ENCODE measurements at regions not wholly inside any gene's neighbourhood (a gene's known extent, or its start where the extent isn't known, plus 50 kb on each side); places are given as distances from the start of the nearest gene placed in this dataset.

DNA sequence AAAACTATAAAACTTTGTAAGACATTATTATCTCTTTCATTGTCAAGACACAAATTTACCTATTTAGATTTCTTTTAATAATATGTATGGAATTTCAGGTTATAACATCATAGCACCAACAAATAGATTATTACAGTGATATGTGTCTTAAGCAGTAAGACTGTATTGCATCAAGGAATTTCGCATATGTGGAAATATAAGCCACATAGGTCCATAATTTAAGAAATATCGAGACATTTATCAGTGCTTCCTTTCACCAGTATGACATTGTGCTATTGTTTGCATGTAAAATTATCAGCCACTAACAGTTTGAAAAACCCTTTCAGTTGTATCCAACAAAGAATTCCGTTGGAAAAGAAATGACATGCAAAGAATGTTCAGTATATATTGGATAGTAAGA is 186.7 kb upstream of the RASA1 start:
- no peak overlapping the region for H3K4me3 ChIP-seq (ENCODE audit: insufficient read length, low read depth)
- no peak for DNase-seq (ENCODE audit: low read depth, low spot score)
- no peak overlapping the region for H3K9ac ChIP-seq (ENCODE audit: insufficient read length, low read depth)
- no peaks in the 10 kb centered on the region for H3K27me3 ChIP-seq (ENCODE audit: insufficient read depth, insufficient read length)
- H3K4me1 ChIP-seq (ENCODE audit: insufficient read depth, insufficient read length): no peaks in the 10 kb centered on the region
- TF ChIP-seq ZNF274 (IDR thresholded peaks at IDR 0.05; ENCODE audit: low read depth, low read length): no peak
- no peak for TF ChIP-seq YY1 (IDR thresholded peaks at IDR 0.05; ENCODE audit: insufficient read depth, insufficient read length)
- TF ChIP-seq SUZ12 (IDR thresholded peaks at IDR 0.05; ENCODE audit: extremely low read depth, insufficient read depth, insufficient read length): no peak
- no peaks in the 10 kb centered on the region for H3K36me3 ChIP-seq (ENCODE audit: insufficient read depth, insufficient read length, low read length)
- peaks cover 5% of the 10 kb centered on the region; the same call in 1 of the 2 replicates for H3K9me3 ChIP-seq (ENCODE audit: insufficient read depth, low read length)

DNA sequence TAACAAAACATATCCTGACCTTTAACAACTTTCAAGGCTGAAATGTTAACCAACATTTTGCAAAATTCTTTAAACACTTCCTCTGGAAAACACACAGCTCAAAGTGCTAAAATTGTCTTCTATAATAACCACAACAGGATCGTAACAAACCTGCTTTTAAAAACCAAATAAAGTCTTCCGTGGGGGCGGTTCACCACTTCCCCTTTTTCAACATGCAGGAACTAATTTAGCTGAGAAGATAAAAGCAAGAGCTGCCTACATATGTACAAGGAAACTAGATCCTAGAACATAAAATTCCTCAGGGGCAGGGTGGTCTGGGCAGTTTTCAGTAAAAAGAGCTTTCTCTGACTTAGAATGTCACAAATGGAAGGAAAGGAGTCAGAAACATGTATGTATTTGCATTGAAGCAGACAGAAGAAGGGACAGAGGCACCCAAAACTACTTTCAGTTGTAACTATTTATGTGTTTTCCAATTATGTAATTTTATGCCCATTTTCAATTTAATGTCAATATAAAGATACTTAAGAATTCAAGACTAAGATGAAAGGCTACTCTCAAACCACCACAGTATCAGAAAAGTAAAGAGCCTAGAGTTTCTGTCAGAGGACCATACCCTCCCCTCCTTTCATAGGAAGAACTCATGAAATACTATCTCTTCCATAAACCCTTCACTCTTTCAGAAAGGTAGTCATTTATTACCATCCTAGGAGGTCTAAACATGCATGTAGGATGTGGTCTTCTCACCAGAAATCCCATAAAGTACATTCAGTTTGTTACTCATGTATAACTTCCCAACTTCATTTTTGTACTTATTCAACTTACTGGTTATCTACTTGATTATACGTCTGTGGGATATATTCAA is 185.9 kb upstream of the RASA1 start:
- Histone ChIP-seq H3K4me3 (ENCODE audit: insufficient read length, low read depth) (no peak overlapping the region), H3K9me3 (ENCODE audit: insufficient read depth, low read length) (peaks cover 5% of the 10 kb centered on the region; the same call in 1 of the 2 replicates), H3K9ac (ENCODE audit: insufficient read length, low read depth) (no peak overlapping the region), H3K36me3 (ENCODE audit: insufficient read depth, insufficient read length, low read length) (no peaks in the 10 kb centered on the region), H3K4me1 (ENCODE audit: insufficient read depth, insufficient read length) (no peaks in the 10 kb centered on the region), H3K27me3 (ENCODE audit: insufficient read depth, insufficient read length) (no peaks in the 10 kb centered on the region)
- TF ChIP-seq SUZ12 (IDR thresholded peaks at IDR 0.05; ENCODE audit: extremely low read depth, insufficient read depth, insufficient read length): no peak
- no peak for TF ChIP-seq YY1 (IDR thresholded peaks at IDR 0.05; ENCODE audit: insufficient read depth, insufficient read length)
- no peak for TF ChIP-seq ZNF274 (IDR thresholded peaks at IDR 0.05; ENCODE audit: low read depth, low read length)
- no peak for DNase-seq (ENCODE audit: low read depth, low spot score)

DNA sequence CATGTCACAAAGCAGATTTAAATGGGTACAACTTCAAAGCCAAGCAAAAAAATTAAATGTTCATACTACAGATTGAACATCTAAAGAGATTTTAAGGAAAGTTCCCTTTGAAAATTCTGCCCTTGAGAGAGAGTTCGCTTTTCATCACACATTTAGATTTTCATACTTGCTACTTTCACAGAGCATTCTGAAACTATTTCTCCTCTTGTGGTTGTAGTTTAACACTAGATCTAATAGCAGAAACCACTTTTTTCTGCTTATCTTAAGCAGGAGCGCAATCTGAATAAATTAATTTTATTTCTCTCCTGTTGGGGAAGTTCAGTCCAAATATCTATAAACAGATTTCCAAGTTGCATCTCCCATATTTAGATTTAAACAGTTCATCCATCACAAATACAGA is 173.3 kb upstream of the RASA1 start:
- no peak for DNase-seq (ENCODE audit: low read depth, low spot score)
- Histone ChIP-seq H3K36me3 (ENCODE audit: insufficient read depth, insufficient read length, low read length) (no peaks in the 10 kb centered on the region), H3K9ac (ENCODE audit: insufficient read length, low read depth) (no peak overlapping the region), H3K4me1 (ENCODE audit: insufficient read depth, insufficient read length) (no peaks in the 10 kb centered on the region), H3K9me3 (ENCODE audit: insufficient read depth, low read length) (no peaks in the 10 kb centered on the region), H3K27me3 (ENCODE audit: insufficient read depth, insufficient read length) (no peaks in the 10 kb centered on the region), H3K4me3 (ENCODE audit: insufficient read length, low read depth) (no peak overlapping the region)
- no peak for TF ChIP-seq YY1 (IDR thresholded peaks at IDR 0.05; ENCODE audit: insufficient read depth, insufficient read length)

DNA sequence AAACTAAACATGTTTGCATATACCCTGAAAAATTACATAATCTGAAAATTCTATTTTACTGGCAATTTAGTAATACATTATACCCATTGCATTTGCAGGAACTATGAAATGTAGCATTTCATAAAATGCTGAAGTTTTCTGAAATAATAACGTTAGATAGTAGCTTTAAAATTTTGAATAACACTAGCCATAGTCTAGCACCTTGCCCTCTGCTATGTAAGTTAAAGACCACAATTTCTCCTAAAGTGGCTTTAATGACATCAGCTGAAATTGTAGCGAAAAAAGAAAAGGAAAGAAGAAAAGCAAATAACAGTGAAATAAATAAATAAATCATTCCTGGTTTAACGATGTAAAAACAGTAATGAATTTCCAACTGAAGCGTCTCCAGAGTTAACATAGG is 172.8 kb upstream of the RASA1 start:
- TF ChIP-seq SUZ12 (IDR thresholded peaks at IDR 0.05; ENCODE audit: extremely low read depth, insufficient read depth, insufficient read length): no peak
- TF ChIP-seq ZNF274 (IDR thresholded peaks at IDR 0.05; ENCODE audit: low read depth, low read length): no peak
- TF ChIP-seq YY1 (IDR thresholded peaks at IDR 0.05; ENCODE audit: insufficient read depth, insufficient read length): no peak
- no peak for DNase-seq (ENCODE audit: low read depth, low spot score)
- H3K9me3 ChIP-seq (ENCODE audit: insufficient read depth, low read length): no peaks in the 10 kb centered on the region
- no peak overlapping the region for H3K9ac ChIP-seq (ENCODE audit: insufficient read length, low read depth)
- no peaks in the 10 kb centered on the region for H3K36me3 ChIP-seq (ENCODE audit: insufficient read depth, insufficient read length, low read length)
- H3K4me3 ChIP-seq (ENCODE audit: insufficient read length, low read depth): no peak overlapping the region
- H3K4me1 ChIP-seq (ENCODE audit: insufficient read depth, insufficient read length): no peaks in the 10 kb centered on the region
- H3K27me3 ChIP-seq (ENCODE audit: insufficient read depth, insufficient read length): no peaks in the 10 kb centered on the region

DNA sequence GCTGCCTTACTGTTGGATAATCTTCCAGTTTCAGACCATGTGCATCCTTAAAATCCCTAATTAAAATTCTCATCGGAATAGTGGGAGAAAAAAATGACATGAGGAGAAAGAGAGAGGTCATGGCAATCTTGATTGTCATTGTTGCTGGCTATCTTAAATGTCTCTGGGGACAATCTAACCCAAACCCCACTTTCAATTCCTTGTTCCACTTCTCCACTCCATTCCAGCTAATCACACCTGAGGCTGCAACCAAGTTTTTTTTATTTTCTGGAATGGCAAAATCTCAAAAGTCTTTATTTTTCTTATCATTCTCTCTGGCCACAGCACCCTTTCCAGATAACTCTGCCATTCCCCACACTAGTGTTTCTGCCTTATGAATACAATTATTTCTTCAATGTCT is 171.9 kb upstream of the RASA1 start:
- TF ChIP-seq SUZ12 (IDR thresholded peaks at IDR 0.05; ENCODE audit: extremely low read depth, insufficient read depth, insufficient read length): no peak
- no peak for TF ChIP-seq YY1 (IDR thresholded peaks at IDR 0.05; ENCODE audit: insufficient read depth, insufficient read length)
- no peaks in the 10 kb centered on the region for H3K36me3 ChIP-seq (ENCODE audit: insufficient read depth, insufficient read length, low read length)
- no peaks in the 10 kb centered on the region for H3K27me3 ChIP-seq (ENCODE audit: insufficient read depth, insufficient read length)
- no peak overlapping the region for H3K9ac ChIP-seq (ENCODE audit: insufficient read length, low read depth)
- H3K9me3 ChIP-seq (ENCODE audit: insufficient read depth, low read length): no peaks in the 10 kb centered on the region
- H3K4me3 ChIP-seq (ENCODE audit: insufficient read length, low read depth): no peak overlapping the region
- H3K4me1 ChIP-seq (ENCODE audit: insufficient read depth, insufficient read length): no peaks in the 10 kb centered on the region
- DNase-seq (ENCODE audit: low read depth, low spot score): no peak

DNA sequence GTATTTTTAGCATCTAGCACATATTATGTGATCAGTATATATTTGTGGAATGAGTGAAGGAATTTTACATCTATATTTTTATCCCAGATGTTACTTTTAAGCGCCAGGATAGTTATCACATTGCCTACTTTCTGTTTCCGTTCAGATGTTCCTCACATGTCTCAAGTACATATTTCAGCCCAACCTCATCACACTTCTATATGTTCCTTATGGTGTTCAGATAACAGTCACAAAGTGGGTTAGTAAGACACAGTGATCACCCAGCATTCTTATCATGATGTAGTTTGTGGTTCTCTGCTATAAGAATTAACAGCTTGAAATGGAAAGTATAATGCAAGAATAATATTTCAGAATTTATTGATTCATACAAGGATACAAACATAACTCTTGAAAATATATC is 170.0 kb upstream of the RASA1 start:
- Histone ChIP-seq H3K9ac (ENCODE audit: insufficient read length, low read depth) (no peak overlapping the region), H3K27me3 (ENCODE audit: insufficient read depth, insufficient read length) (no peaks in the 10 kb centered on the region), H3K36me3 (ENCODE audit: insufficient read depth, insufficient read length, low read length) (no peaks in the 10 kb centered on the region), H3K4me3 (ENCODE audit: insufficient read length, low read depth) (no peak overlapping the region), H3K4me1 (ENCODE audit: insufficient read depth, insufficient read length) (no peaks in the 10 kb centered on the region), H3K9me3 (ENCODE audit: insufficient read depth, low read length) (no peaks in the 10 kb centered on the region)
- no peak for DNase-seq (ENCODE audit: low read depth, low spot score)
- TF ChIP-seq YY1 (IDR thresholded peaks at IDR 0.05; ENCODE audit: insufficient read depth, insufficient read length) (no peak), ZNF274 (IDR thresholded peaks at IDR 0.05; ENCODE audit: low read depth, low read length) (no peak), SUZ12 (IDR thresholded peaks at IDR 0.05; ENCODE audit: extremely low read depth, insufficient read depth, insufficient read length) (no peak)

DNA sequence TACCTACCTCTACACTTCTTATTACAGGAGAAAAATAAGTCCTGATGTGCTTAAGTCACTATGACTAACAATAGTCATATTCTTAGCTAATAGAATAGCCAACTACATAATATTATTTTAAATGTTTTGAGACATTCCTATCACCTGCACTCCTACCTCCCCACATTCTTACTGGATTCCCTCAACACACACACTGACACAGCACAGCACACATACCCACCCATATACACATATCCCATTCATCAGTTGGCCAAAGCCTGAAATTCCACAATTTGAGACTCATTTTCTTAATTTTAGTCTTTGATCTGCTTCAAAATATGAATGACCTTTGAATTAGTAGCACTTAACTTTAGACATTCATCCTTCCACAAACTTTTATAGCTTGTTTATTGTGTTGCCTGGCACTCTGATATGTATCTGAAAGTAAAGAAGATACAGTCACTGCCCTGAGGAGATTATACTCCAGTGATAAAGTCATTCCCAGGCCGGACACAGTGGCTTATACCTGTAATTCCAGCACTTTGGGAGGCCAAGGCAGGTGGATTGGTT is 168.3 kb upstream of the RASA1 start:
- Histone ChIP-seq H3K4me1 (ENCODE audit: insufficient read depth, insufficient read length) (no peaks in the 10 kb centered on the region), H3K9ac (ENCODE audit: insufficient read length, low read depth) (no peak overlapping the region), H3K36me3 (ENCODE audit: insufficient read depth, insufficient read length, low read length) (no peaks in the 10 kb centered on the region), H3K4me3 (ENCODE audit: insufficient read length, low read depth) (no peak overlapping the region), H3K9me3 (ENCODE audit: insufficient read depth, low read length) (no peaks in the 10 kb centered on the region), H3K27me3 (ENCODE audit: insufficient read depth, insufficient read length) (no peaks in the 10 kb centered on the region)
- no peak for TF ChIP-seq YY1 (IDR thresholded peaks at IDR 0.05; ENCODE audit: insufficient read depth, insufficient read length)
- no peak for TF ChIP-seq ZNF274 (IDR thresholded peaks at IDR 0.05; ENCODE audit: low read depth, low read length)
- TF ChIP-seq SUZ12 (IDR thresholded peaks at IDR 0.05; ENCODE audit: extremely low read depth, insufficient read depth, insufficient read length): no peak
- DNase-seq (ENCODE audit: low read depth, low spot score): no peak

Measured in NT2/D1 (cell line).